ENCODE measurements at regions not wholly inside any gene's neighbourhood (a gene's known extent, or its start where the extent isn't known, plus 50 kb on each side); places are given as distances from the start of the nearest gene placed in this dataset.

- 83 to 94% (median 86%) methylated on average over 5 of the region's 5 CpGs for WGBS, 5 donors
- no peak for DNase-seq
- no peaks in the 10 kb centered on the region for H3K9me3 ChIP-seq
- TF ChIP-seq POLR2AphosphoS5 (IDR thresholded peaks at IDR 0.05) (no peak), POLR2A (IDR thresholded peaks at IDR 0.05) (no peak), CTCF (IDR thresholded peaks at IDR 0.05 in 8 of 11, conservative IDR thresholded peaks at IDR 0.05 in 3 of 11) (no peak)
- no peaks in the 10 kb centered on the region for H3K27me3 ChIP-seq (replicated peaks in 1 of 7)
- H3K27ac ChIP-seq = no peak overlapping the region
- H3K4me3 ChIP-seq = no peak overlapping the region
- intact Hi-C loops (cut with DNase I; ENCODE audit: low total_unique reads) = no loop called here
- no peaks in the 10 kb centered on the region for H3K36me3 ChIP-seq
- no peaks in the 10 kb centered on the region for H3K4me1 ChIP-seq
Measured at GRCh38 chr5:58136406-58136805, 323.5 kb downstream of the PLK2 start.

GRCh38 chr5:58135571-58136335 lies 324.1 kb downstream of the PLK2 start:
- no peaks in the 10 kb centered on the region for H3K36me3 ChIP-seq
- no peak for TF ChIP-seq POLR2AphosphoS5 (IDR thresholded peaks at IDR 0.05)
- TF ChIP-seq POLR2A (IDR thresholded peaks at IDR 0.05) = no peak
- no peaks in the 10 kb centered on the region for H3K27me3 ChIP-seq (replicated peaks in 1 of 7)
- no peaks in the 10 kb centered on the region for H3K9me3 ChIP-seq
- no peak overlapping the region for H3K4me3 ChIP-seq
- no peak overlapping the region for H3K27ac ChIP-seq
- no peaks in the 10 kb centered on the region for H3K4me1 ChIP-seq
- 78 to 87% (median 85%) methylated on average over 5 of the region's 5 CpGs for WGBS, 5 donors
- no peak for DNase-seq
- intact Hi-C loops (cut with DNase I; ENCODE audit: low total_unique reads) = no loop called here

DNA sequence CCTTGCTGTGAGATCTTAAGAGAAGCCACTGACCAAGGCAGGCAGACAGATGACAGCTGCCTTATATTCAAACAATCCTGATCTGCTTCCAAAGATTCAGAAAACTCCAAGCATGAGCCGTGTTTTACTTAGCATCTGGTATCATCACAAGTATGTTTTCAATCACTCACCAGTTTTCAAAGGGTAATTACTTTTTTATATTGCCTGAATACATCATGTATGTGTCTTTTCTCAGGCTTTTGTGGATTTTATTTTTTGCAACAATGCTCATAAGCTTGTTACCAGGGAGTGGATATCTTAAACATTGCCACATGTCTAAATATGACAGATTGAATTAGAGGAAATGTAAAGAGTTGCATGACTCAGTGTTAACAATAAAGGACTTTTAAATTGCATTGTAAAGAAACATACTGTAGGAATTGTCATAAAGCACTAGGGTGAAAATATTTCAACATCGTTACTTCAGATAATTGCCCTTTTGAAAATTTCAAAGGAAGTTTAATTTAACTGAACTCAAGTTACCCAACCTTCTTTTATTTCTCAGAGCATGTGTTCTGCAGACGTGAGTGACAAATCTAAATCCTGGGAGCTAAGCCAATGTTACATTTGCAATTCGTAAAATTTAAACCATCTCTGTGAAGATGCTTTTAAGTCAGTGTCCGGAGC lies 326.1 kb downstream of the PLK2 start:
- TF ChIP-seq POLR2AphosphoS5 (IDR thresholded peaks at IDR 0.05) (no peak), POLR2A (IDR thresholded peaks at IDR 0.05) (no peak), CTCF (IDR thresholded peaks at IDR 0.05 in 8 of 11, conservative IDR thresholded peaks at IDR 0.05 in 3 of 11) (no peak)
- H3K4me1 ChIP-seq = no peaks in the 10 kb centered on the region
- H3K9me3 ChIP-seq = no peaks in the 10 kb centered on the region
- H3K27ac ChIP-seq = no peak overlapping the region
- no peaks in the 10 kb centered on the region for H3K36me3 ChIP-seq
- intact Hi-C loops (cut with DNase I; ENCODE audit: low total_unique reads) = no loop called here
- 56 to 81% (median 68%) methylated on average over 5 of the region's 5 CpGs for WGBS, 5 donors
- no peak overlapping the region for H3K4me3 ChIP-seq
- H3K27me3 ChIP-seq (replicated peaks in 1 of 7) = no peaks in the 10 kb centered on the region
- DNase-seq = no peak

- 74 to 85% (median 76%) methylated on average over 7 of the region's 7 CpGs for WGBS, 5 donors
- DNase-seq = no peak
- TF ChIP-seq POLR2A (IDR thresholded peaks at IDR 0.05) = no peak
- no peak for TF ChIP-seq CTCF (IDR thresholded peaks at IDR 0.05 in 8 of 11, conservative IDR thresholded peaks at IDR 0.05 in 3 of 11)
- no peak for TF ChIP-seq POLR2AphosphoS5 (IDR thresholded peaks at IDR 0.05)
- H3K4me3 ChIP-seq = no peak overlapping the region
- intact Hi-C loops (cut with DNase I; ENCODE audit: low total_unique reads) = no loop called here
- no peaks in the 10 kb centered on the region for H3K27me3 ChIP-seq (replicated peaks in 1 of 7)
- H3K36me3 ChIP-seq = no peaks in the 10 kb centered on the region
- H3K27ac ChIP-seq = no peak overlapping the region
- H3K9me3 ChIP-seq = no peaks in the 10 kb centered on the region
- no peaks in the 10 kb centered on the region for H3K4me1 ChIP-seq
Measured at GRCh38 chr5:58133216-58133615, 326.7 kb downstream of the PLK2 start.

Data from spleen (tissue), 11 donors.